ENCODE measurements at regions not wholly inside any gene's neighbourhood (a gene's known extent, or its start where the extent isn't known, plus 50 kb on each side); places are given as distances from the start of the nearest gene placed in this dataset.

DNA sequence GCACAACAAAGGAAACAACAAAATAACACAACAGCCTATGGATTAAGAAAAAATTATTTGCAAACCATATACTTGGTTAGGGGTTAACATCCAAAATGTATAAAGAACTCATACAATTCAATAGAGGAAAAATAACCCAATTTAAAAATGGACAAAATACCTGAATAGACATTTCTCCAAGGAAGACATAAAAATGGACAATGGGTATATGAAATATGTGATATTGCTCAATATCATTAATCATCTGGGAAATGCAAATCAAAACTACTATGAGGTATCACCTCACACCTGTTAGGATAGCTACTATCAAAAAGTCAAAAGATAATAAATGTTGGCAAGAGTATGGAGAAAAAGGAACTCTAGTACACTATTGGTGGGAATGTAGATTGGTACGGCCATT is 71.0 kb upstream of the THRB start:
- TF ChIP-seq, protein P1, sequence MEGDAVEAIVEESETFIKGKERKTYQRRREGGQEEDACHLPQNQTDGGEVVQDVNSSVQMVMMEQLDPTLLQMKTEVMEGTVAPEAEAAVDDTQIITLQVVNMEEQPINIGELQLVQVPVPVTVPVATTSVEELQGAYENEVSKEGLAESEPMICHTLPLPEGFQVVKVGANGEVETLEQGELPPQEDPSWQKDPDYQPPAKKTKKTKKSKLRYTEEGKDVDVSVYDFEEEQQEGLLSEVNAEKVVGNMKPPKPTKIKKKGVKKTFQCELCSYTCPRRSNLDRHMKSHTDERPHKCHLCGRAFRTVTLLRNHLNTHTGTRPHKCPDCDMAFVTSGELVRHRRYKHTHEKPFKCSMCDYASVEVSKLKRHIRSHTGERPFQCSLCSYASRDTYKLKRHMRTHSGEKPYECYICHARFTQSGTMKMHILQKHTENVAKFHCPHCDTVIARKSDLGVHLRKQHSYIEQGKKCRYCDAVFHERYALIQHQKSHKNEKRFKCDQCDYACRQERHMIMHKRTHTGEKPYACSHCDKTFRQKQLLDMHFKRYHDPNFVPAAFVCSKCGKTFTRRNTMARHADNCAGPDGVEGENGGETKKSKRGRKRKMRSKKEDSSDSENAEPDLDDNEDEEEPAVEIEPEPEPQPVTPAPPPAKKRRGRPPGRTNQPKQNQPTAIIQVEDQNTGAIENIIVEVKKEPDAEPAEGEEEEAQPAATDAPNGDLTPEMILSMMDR (optimal IDR thresholded peaks at IDR 0.05 in 1 of 3, IDR thresholded peaks at IDR 0.05 in 1 of 3, conservative IDR thresholded peaks at IDR 0.05 in 1 of 3; ENCODE audit: extremely low read depth in 1 of 3, insufficient read depth in 2 of 3, low read length in 3 of 3) = no peak
- no peak for TF ChIP-seq EZH2 (IDR thresholded peaks at IDR 0.05; ENCODE audit: low read length)
